Activated B cell treated with CpG ODN at 0.5 μM for 24 hours (primary cell): ENCODE measurements at regions not wholly inside any gene's neighbourhood (a gene's known extent, or its start where the extent isn't known, plus 50 kb on each side); places are given as distances from the start of the nearest gene placed in this dataset.
A peak's percentile ranks its signal among the peaks of the same experiment; 100 is the strongest.

Experiments used
- ATAC-seq: fragments of 200-7000 bp; cut with Tn5 transposase; one replicate; pipeline ENCODE4 v1.10.0; 2021; ENCODE audit warnings: low read depth, mild to moderate bottlenecking, moderate library complexity
- CTCF ChIA-PET: fragments of 350-600 bp; sonication (Branson Sonifier 250); formaldehyde crosslinking; loops from one replicate; lab custom pipeline; 2021; ENCODE audit warnings: antibody characterized with exemption; lab: Charles Lee
- POLR2A ChIA-PET: fragments of 350-600 bp; sonication (Branson Sonifier 250); formaldehyde crosslinking; loops from one replicate; lab custom pipeline; 2021; ENCODE audit warnings: antibody characterized with exemption; lab: Charles Lee
- DNase-seq: peaks from one replicate; pipeline ENCODE4 v3.0.0; 2022
- H3K27ac Mint-ChIP-seq: one replicate; pipeline ENCODE4 v1.8.0; 2020; ENCODE audit warnings: mixed read lengths
- H3K27me3 Mint-ChIP-seq: one replicate; pipeline ENCODE4 v1.8.0; 2021; ENCODE audit warnings: mixed read lengths
- H3K36me3 Mint-ChIP-seq: one replicate; pipeline ENCODE4 v1.8.0; 2021; ENCODE audit warnings: low read depth, mixed read lengths
- H3K4me1 Mint-ChIP-seq: one replicate; pipeline ENCODE4 v1.8.0; 2021; ENCODE audit warnings: mixed read lengths
- H3K4me3 Mint-ChIP-seq: one replicate; pipeline ENCODE4 v1.8.0; 2020; ENCODE audit warnings: mild to moderate bottlenecking, mixed read lengths
- H3K9me3 Mint-ChIP-seq: one replicate; pipeline ENCODE4 v1.8.0; 2020; ENCODE audit warnings: mixed read lengths
- CTCF ChIP-seq: fragments of 200-600 bp; IDR thresholded peaks from one replicate; pipeline ENCODE4 v1.8.0; 2022; ENCODE audit warnings: antibody characterized with exemption, mild to moderate bottlenecking
- intact Hi-C: fragments of 100-400 bp; cut with micrococcal nuclease; formaldehyde crosslinking; loops from one replicate; pipeline ENCODE4 v1.15.1; 2024

GRCh38 chr6:71481801-71482200 is 193.2 kb downstream of the OGFRL1 start:
- Mint-ChIP-seq H3K27ac (no peak overlapping the region), H3K27me3 (no peaks in the 10 kb centered on the region), H3K4me3 (no peak overlapping the region), H3K36me3 (no peaks in the 10 kb centered on the region), H3K9me3 (no peaks in the 10 kb centered on the region), H3K4me1 (peaks cover 6% of the 10 kb centered on the region)
- DNase-seq (no peak), ATAC-seq (no peak)
- TF ChIP-seq CTCF, result no peak
- POLR2A ChIA-PET, result no interaction called here
- CTCF ChIA-PET, result no interaction called here
- intact Hi-C loops, result no loop called here

GRCh38 chr6:71482742-71483141 is 194.1 kb downstream of the OGFRL1 start:
- peaks cover 13% of the 10 kb centered on the region for H3K4me1 Mint-ChIP-seq
- CTCF ChIA-PET, result no interaction called here
- no peak for TF ChIP-seq CTCF
- POLR2A ChIA-PET, result no interaction called here
- H3K27ac Mint-ChIP-seq, result no peak overlapping the region
- H3K9me3 Mint-ChIP-seq, result no peaks in the 10 kb centered on the region
- intact Hi-C loops, result no loop called here
- no peak overlapping the region for H3K4me3 Mint-ChIP-seq
- DNase-seq, result no peak
- ATAC-seq, result no peak
- H3K27me3 Mint-ChIP-seq, result no peaks in the 10 kb centered on the region
- no peaks in the 10 kb centered on the region for H3K36me3 Mint-ChIP-seq

- H3K36me3 Mint-ChIP-seq, result no peaks in the 10 kb centered on the region
- DNase-seq (no peak), ATAC-seq (no peak)
- TF ChIP-seq CTCF, result no peak
- CTCF ChIA-PET, result no interaction called here
- H3K4me3 Mint-ChIP-seq, result no peak overlapping the region
- H3K27ac Mint-ChIP-seq, result no peak overlapping the region
- peaks cover 21% of the 10 kb centered on the region for H3K4me1 Mint-ChIP-seq
- H3K27me3 Mint-ChIP-seq, result peaks cover 3% of the 10 kb centered on the region
- intact Hi-C loops, result no loop called here
- POLR2A ChIA-PET, result no interaction called here
- H3K9me3 Mint-ChIP-seq, result no peaks in the 10 kb centered on the region
Observed at GRCh38 chr6:71486461-71486860, 197.8 kb downstream of the OGFRL1 start.

GRCh38 chr6:71488186-71488585 is 199.6 kb downstream of the OGFRL1 start:
- TF ChIP-seq CTCF, result no peak
- ChIA-PET POLR2A (no interaction called here), CTCF (no interaction called here)
- Mint-ChIP-seq H3K27me3 (peaks cover 3% of the 10 kb centered on the region), H3K4me1 (peaks cover 21% of the 10 kb centered on the region), H3K4me3 (no peak overlapping the region), H3K27ac (peak overlapping the region; percentile 37), H3K36me3 (no peaks in the 10 kb centered on the region), H3K9me3 (no peaks in the 10 kb centered on the region)
- intact Hi-C loops, result no loop called here
- no peak for ATAC-seq
- no peak for DNase-seq

GRCh38 chr6:71489736-71490135 is 201.1 kb downstream of the OGFRL1 start:
- Mint-ChIP-seq H3K27ac (no peak overlapping the region), H3K4me1 (peaks cover 28% of the 10 kb centered on the region), H3K4me3 (no peak overlapping the region), H3K36me3 (no peaks in the 10 kb centered on the region), H3K27me3 (peaks cover 3% of the 10 kb centered on the region), H3K9me3 (no peaks in the 10 kb centered on the region)
- ATAC-seq (no peak), DNase-seq (no peak)
- ChIA-PET CTCF (no interaction called here), POLR2A (no interaction called here)
- no peak for TF ChIP-seq CTCF
- intact Hi-C loops, result no loop called here
